ENCODE measurements at regions not wholly inside any gene's neighbourhood (a gene's known extent, or its start where the extent isn't known, plus 50 kb on each side); places are given as distances from the start of the nearest gene placed in this dataset.

- intact Hi-C loops (cut with micrococcal nuclease; ENCODE audit: unreplicated experiment) = no loop called here
- no peaks in the 10 kb centered on the region for H3K79me2 ChIP-seq (ENCODE audit: insufficient read depth, low read length)
These were observed 380.3 kb downstream of the MCTP2 start for GRCh38 chr15:94611656-94612055.

More at GRCh38 chr15:94611656-94612055, 380.3 kb downstream of the MCTP2 start:
- Histone ChIP-seq H4K20me1 (ENCODE audit: insufficient read depth, low read length) (no peaks in the 10 kb centered on the region), H3K4me2 (ENCODE audit: low read depth, low read length) (no peak overlapping the region), H2AFZ (ENCODE audit: low read length) (no peak overlapping the region), H3K27me3 (ENCODE audit: control insufficient read depth in 1 of 2, insufficient read depth in 2 of 2, low read length in 2 of 2) (no peaks in the 10 kb centered on the region), H3K4me3 (replicated peaks in 1 of 3; ENCODE audit: insufficient read depth in 1 of 3, low read depth in 2 of 3, low read length in 3 of 3) (no peak overlapping the region), H3K27ac (ENCODE audit: extremely low read length, insufficient read depth, low read length) (no peak overlapping the region), H3K9ac (ENCODE audit: insufficient read depth, low read depth, low read length) (no peak overlapping the region), H3K9me3 (ENCODE audit: low read length) (peaks cover 2% of the 10 kb centered on the region; the same call in 1 of the 2 replicates), H3K4me1 (ENCODE audit: insufficient read depth, low read length) (no peaks in the 10 kb centered on the region), H3K36me3 (replicated peaks in 1 of 2; ENCODE audit: control insufficient read depth in 1 of 2, insufficient read depth in 2 of 2, low read length in 2 of 2) (no peaks in the 10 kb centered on the region)
- ATAC-seq = no peak
- BruUV-seq (replicated peaks) = no TSS peak
- 7% methylated on average over 2 of the region's 2 CpGs for WGBS (ENCODE audit: low lambda C conversion rate)
- in situ Hi-C loops (cut with HindIII; ENCODE audit: extremely low pct_ligation_motif_present, low pct_unique_long_range_greater_than_20kb) = no loop called here
- ChIA-PET CTCF (ENCODE audit: low intra/inter-chr PET ratio, low total read pairs) (no interaction called here), POLR2A (no interaction called here)
- no peak for FAIRE-seq
- TF ChIP-seq DPF2 (CRISPR knock-in tag; IDR thresholded peaks at IDR 0.05; ENCODE audit: borderline replicate concordance, low read depth) (no peak), ZNF7 (CRISPR knock-in tag; IDR thresholded peaks at IDR 0.05) (no peak), POLR2AphosphoS2 (IDR thresholded peaks at IDR 0.05; ENCODE audit: low read depth, low read length) (no peak), POGK (CRISPR knock-in tag; conservative IDR thresholded peaks at IDR 0.05) (no peak), FLYWCH1 (CRISPR knock-in tag; IDR thresholded peaks at IDR 0.05) (no peak), ZNF710 (CRISPR knock-in tag; IDR thresholded peaks at IDR 0.05; ENCODE audit: borderline replicate concordance) (no peak), TEAD3 (CRISPR knock-in tag; optimal IDR thresholded peaks at IDR 0.05; ENCODE audit: borderline replicate concordance) (no peak)
- DNase-seq (ENCODE audit: low spot score) = no peak
